NCI-H2029 treated with DMSO at 0.1 percent for 48 hours (cell line): ENCODE measurements at regions not wholly inside any gene's neighbourhood (a gene's known extent, or its start where the extent isn't known, plus 50 kb on each side); places are given as distances from the start of the nearest gene placed in this dataset.

Source experiments
- DNase-seq: peaks from one replicate; lab custom pipeline; 2025; lab: John Stamatoyannopoulos, UW

GRCh38 chr7:41039981-41040380 lies 662.9 kb downstream of the INHBA start:
- no peak for DNase-seq

GRCh38 chr7:41039386-41039953 lies 663.4 kb downstream of the INHBA start:
- DNase-seq: no peak

GRCh38 chr7:41038211-41038610 lies 664.7 kb downstream of the INHBA start:
- no peak for DNase-seq

- DNase-seq: no peak
Measured at GRCh38 chr7:41037691-41038090, 665.2 kb downstream of the INHBA start.

GRCh38 chr7:41035794-41036193 lies 667.1 kb downstream of the INHBA start:
- no peak for DNase-seq

GRCh38 chr7:41033500-41033899 lies 669.4 kb downstream of the INHBA start:
- DNase-seq: no peak

- DNase-seq: no peak
Measured at GRCh38 chr7:41030673-41031072, 672.2 kb downstream of the INHBA start.

GRCh38 chr7:41029072-41029499 lies 673.8 kb downstream of the INHBA start:
- no peak for DNase-seq

- no peak for DNase-seq
Measured at GRCh38 chr7:41028580-41028979, 674.3 kb downstream of the INHBA start.

GRCh38 chr7:41027428-41028115 lies 675.3 kb downstream of the INHBA start:
- DNase-seq: no peak

- DNase-seq: no peak
Measured at GRCh38 chr7:41024126-41024525, 678.8 kb downstream of the INHBA start.

GRCh38 chr7:41020056-41020455 lies 682.8 kb downstream of the INHBA start:
- DNase-seq: no peak

GRCh38 chr7:41013117-41013516 lies 689.8 kb downstream of the INHBA start:
- no peak for DNase-seq

GRCh38 chr7:41012041-41012440 lies 690.8 kb downstream of the INHBA start:
- no peak for DNase-seq

GRCh38 chr7:41010967-41011366 lies 691.9 kb downstream of the INHBA start:
- DNase-seq: no peak

GRCh38 chr7:41010418-41010817 lies 692.5 kb downstream of the INHBA start:
- DNase-seq: no peak

- DNase-seq: no peak
Measured at GRCh38 chr7:41007811-41008210, 695.1 kb downstream of the INHBA start.

- DNase-seq: no peak
Measured at GRCh38 chr7:41007351-41007751, 695.5 kb downstream of the INHBA start.

GRCh38 chr7:41006306-41006995 lies 696.4 kb downstream of the INHBA start:
- DNase-seq: no peak

GRCh38 chr7:41005374-41005901 lies 697.5 kb downstream of the INHBA start:
- no peak for DNase-seq

GRCh38 chr7:41003977-41004376 lies 698.9 kb downstream of the INHBA start:
- DNase-seq: no peak

- no peak for DNase-seq
Measured at GRCh38 chr7:41003611-41003940, 699.3 kb downstream of the INHBA start.
